Spleen (tissue), 11 donors: ENCODE measurements at regions not wholly inside any gene's neighbourhood (a gene's known extent, or its start where the extent isn't known, plus 50 kb on each side); places are given as distances from the start of the nearest gene placed in this dataset.

Experiments
- DNase-seq: peaks from one replicate; pipeline ENCODE4 v3.0.0-alpha.2; 2020
- H3K27ac ChIP-seq, 8 donors: fragments of 200-600 bp; sonication (generic) in 7 of 8; 1 replicate in 4 of 8; 2 replicates in 4 of 8; pipeline versions ENCODE4 v1.5.0 to v1.8.0; 2016 to 2021; ENCODE audit warnings: inconsistent platforms in 4 of 8, mild to moderate bottlenecking in 4 of 8, moderate library complexity in 1 of 8
- H3K27me3 ChIP-seq, 7 donors: fragments of 200-600 bp; sonication (generic) in 6 of 7; replicated peaks in 1 of 7; 1 replicate in 4 of 7; 2 replicates in 3 of 7; pipeline versions ENCODE4 v1.5.0 to v1.8.0; 2016 to 2021; ENCODE audit warnings: inconsistent platforms in 3 of 7, mild to moderate bottlenecking in 1 of 7
- H3K36me3 ChIP-seq, 6 donors: fragments of 200-600 bp; sonication (generic) in 5 of 6; 1 replicate in 4 of 6; 2 replicates in 2 of 6; pipeline versions ENCODE4 v1.5.0 to v1.8.0; 2016 to 2021; ENCODE audit warnings: inconsistent platforms in 2 of 6
- H3K4me1 ChIP-seq, 6 donors: fragments of 200-600 bp; sonication (generic) in 5 of 6; 1 replicate in 3 of 6; 2 replicates in 3 of 6; pipeline versions ENCODE4 v1.5.0 to v1.8.0; 2016 to 2021; ENCODE audit warnings: inconsistent platforms in 3 of 6
- H3K4me3 ChIP-seq, 8 donors: fragments of 200-600 bp; sonication (generic) in 7 of 8; 1 replicate in 4 of 8; 2 replicates in 4 of 8; pipeline versions ENCODE4 v1.5.0 to v1.8.0; 2016 to 2021; ENCODE audit warnings: inconsistent platforms in 4 of 8, mild to moderate bottlenecking in 4 of 8, moderate library complexity in 2 of 8
- H3K9me3 ChIP-seq, 8 donors: fragments of 200-600 bp; sonication (generic) in 7 of 8; 1 replicate in 4 of 8; 2 replicates in 4 of 8; pipeline versions ENCODE4 v1.5.0 to v1.8.0; 2016 to 2021; ENCODE audit warnings: inconsistent platforms in 4 of 8
- CTCF ChIP-seq, 11 experiments: fragments of 200-600 bp in 7 of 11; fragments of 450-650 bp in 4 of 11; sonication (generic) in 4 of 11; IDR thresholded peaks in 8 of 11; conservative IDR thresholded peaks in 3 of 11; 1 replicate in 7 of 11; 2 replicates in 4 of 11; pipeline versions ENCODE4 v1.4.0 to v1.8.0; 2016 to 2021; ENCODE audit warnings: antibody characterized with exemption in 11 of 11, inconsistent platforms in 4 of 11, mild to moderate bottlenecking in 1 of 11
- POLR2A ChIP-seq, 3 donors: fragments of 450-650 bp; IDR thresholded peaks; one replicate each; pipeline ENCODE4 v1.5.1; 2017; ENCODE audit warnings: antibody characterized with exemption in 3 of 3, mild to moderate bottlenecking in 1 of 3
- POLR2AphosphoS5 ChIP-seq, 3 donors: sonication (generic); formaldehyde crosslinking; IDR thresholded peaks; one replicate each; pipeline ENCODE4 v1.5.1; 2017; ENCODE audit warnings: antibody characterized with exemption in 3 of 3
- WGBS, 5 donors: extraction: QIAGEN DNeasy Blood & Tissue Kit in 3 of 5; methylation state at CpG; one replicate each; pipeline versions ENCODE4 v1.1.5 to v1.1.7; 2013 to 2018; 5-methylcytosine and 5-hydroxymethylcytosine counted together
- intact Hi-C: fragments of 100-400 bp; cut with DNase I; formaldehyde crosslinking; loops from one replicate; pipeline ENCODE4 v1.15.0; 2023; ENCODE audit warnings: low total_unique reads
- donor health status: healthy with polysubstance abuse.
- donor health status: DM: no; HTN: no; CAD: no; lungs with moderate emphysema.
- donor health status: DM: no; HTN: no; CAD: no.
- donor health status: Bipolar disorder and iron deficiency.
- donor health status: healthy.
- donor health status: DM: no; HTN: no; CAD: no.
- donor health status: DM: yes; HTN: yes; CAD: no.

GRCh38 chr5:56384186-56384585 lies 151.1 kb upstream of the ANKRD55 start:
- Histone ChIP-seq H3K4me1 (no peaks in the 10 kb centered on the region), H3K27ac (no peak overlapping the region), H3K27me3 (no peaks in the 10 kb centered on the region), H3K9me3 (no peaks in the 10 kb centered on the region), H3K4me3 (no peak overlapping the region), H3K36me3 (no peaks in the 10 kb centered on the region)
- intact Hi-C loops = no loop called here
- TF ChIP-seq CTCF (IDR thresholded peaks at IDR 0.05 in 8 of 11, conservative IDR thresholded peaks at IDR 0.05 in 3 of 11) (no peak), POLR2A (IDR thresholded peaks at IDR 0.05) (no peak), POLR2AphosphoS5 (IDR thresholded peaks at IDR 0.05) (no peak)
- WGBS, 5 donors = 71 to 82% (median 81%) methylated on average over 11 to 12 of the region's 12 CpGs
- no peak for DNase-seq

DNA sequence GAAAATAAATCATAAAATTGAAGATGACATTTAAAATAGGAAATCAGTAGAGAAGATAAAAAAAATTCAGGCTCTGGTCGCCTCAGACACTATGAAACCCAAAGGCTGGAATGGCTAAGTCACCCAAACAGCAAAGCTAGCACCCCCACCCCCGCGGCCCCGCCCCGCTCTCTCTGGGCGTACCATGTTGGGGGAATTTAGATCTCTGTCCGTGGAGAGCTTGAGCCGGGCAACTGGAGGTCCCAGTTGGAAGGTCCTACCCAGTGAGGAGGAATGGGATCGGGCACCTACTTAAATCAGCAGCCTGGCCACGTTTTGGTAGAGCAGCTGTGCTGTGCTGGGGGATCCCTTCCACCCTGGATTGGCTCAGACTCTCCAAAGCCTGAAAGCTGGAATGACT lies 150.6 kb upstream of the ANKRD55 start:
- WGBS, 5 donors = 81 to 93% (median 92%) methylated on average over 10 of the region's 10 CpGs

DNA sequence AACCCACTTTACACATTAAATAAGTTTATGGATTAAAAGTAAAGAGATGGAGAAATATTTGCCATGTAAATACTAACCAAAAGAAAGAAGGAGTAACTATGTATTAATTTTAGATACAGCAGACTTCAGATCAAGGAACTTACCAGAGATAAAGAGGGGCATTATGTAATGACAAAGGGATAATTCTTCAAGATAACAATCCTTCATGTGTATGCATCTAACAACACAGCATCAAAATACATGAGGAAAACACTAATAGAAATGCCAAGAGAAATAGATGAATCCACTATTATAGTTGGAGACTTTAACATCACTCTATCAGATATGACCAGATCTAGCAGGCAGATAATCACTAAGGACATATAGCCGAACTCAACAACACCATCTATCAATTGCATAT lies 149.8 kb upstream of the ANKRD55 start:
- intact Hi-C loops = no loop called here
- DNase-seq = no peak
- TF ChIP-seq CTCF (IDR thresholded peaks at IDR 0.05 in 8 of 11, conservative IDR thresholded peaks at IDR 0.05 in 3 of 11) = no peak
- no peak for TF ChIP-seq POLR2A (IDR thresholded peaks at IDR 0.05)
- no peak for TF ChIP-seq POLR2AphosphoS5 (IDR thresholded peaks at IDR 0.05)
- no peaks in the 10 kb centered on the region for H3K4me1 ChIP-seq
- H3K27me3 ChIP-seq = no peaks in the 10 kb centered on the region
- H3K36me3 ChIP-seq = no peaks in the 10 kb centered on the region
- WGBS, 5 donors = 63 to 100% (median 96%) methylated on average over 1 of the region's 1 CpG
- no peak overlapping the region for H3K4me3 ChIP-seq
- H3K27ac ChIP-seq = no peak overlapping the region
- H3K9me3 ChIP-seq = no peaks in the 10 kb centered on the region

More for the DNA sequence above, 150.6 kb upstream of the ANKRD55 start:
- no peak for TF ChIP-seq POLR2A (IDR thresholded peaks at IDR 0.05)
- no peak for TF ChIP-seq CTCF (IDR thresholded peaks at IDR 0.05 in 8 of 11, conservative IDR thresholded peaks at IDR 0.05 in 3 of 11)
- no peak for TF ChIP-seq POLR2AphosphoS5 (IDR thresholded peaks at IDR 0.05)
- H3K9me3 ChIP-seq = no peaks in the 10 kb centered on the region
- no peak overlapping the region for H3K27ac ChIP-seq
- intact Hi-C loops = no loop called here
- H3K36me3 ChIP-seq = no peaks in the 10 kb centered on the region
- H3K27me3 ChIP-seq = no peaks in the 10 kb centered on the region
- no peak overlapping the region for H3K4me3 ChIP-seq
- no peaks in the 10 kb centered on the region for H3K4me1 ChIP-seq
- DNase-seq = no peak

- TF ChIP-seq POLR2A (IDR thresholded peaks at IDR 0.05) = no peak
- no peak for TF ChIP-seq CTCF (IDR thresholded peaks at IDR 0.05 in 8 of 11, conservative IDR thresholded peaks at IDR 0.05 in 3 of 11)
- TF ChIP-seq POLR2AphosphoS5 (IDR thresholded peaks at IDR 0.05) = no peak
- H3K4me3 ChIP-seq = no peak overlapping the region
- no peaks in the 10 kb centered on the region for H3K36me3 ChIP-seq
- DNase-seq = no peak
- H3K4me1 ChIP-seq = no peaks in the 10 kb centered on the region
- intact Hi-C loops = no loop called here
- H3K27ac ChIP-seq = no peak overlapping the region
- peaks cover 0 to 12% (median 9%) of the 10 kb centered on the region in 8 donors for H3K9me3 ChIP-seq
- no peaks in the 10 kb centered on the region for H3K27me3 ChIP-seq
Observed at GRCh38 chr5:56377573-56377972, 144.4 kb upstream of the ANKRD55 start.
